OCI-LY3 (cell line): ENCODE measurements at regions not wholly inside any gene's neighbourhood (a gene's known extent, or its start where the extent isn't known, plus 50 kb on each side); places are given as distances from the start of the nearest gene placed in this dataset.

Experiments
- H2AFZ ChIP-seq: fragments of 200-600, 300-600 bp; shearing (Covaris generic); 2 replicates; pipeline ENCODE4 v1.6.0; 2014; ENCODE audit warnings: antibody characterized with exemption, low read depth, low read length
- H3K27ac ChIP-seq: fragments of 200-600, 300-600 bp; sonication (generic); 2 replicates; pipeline ENCODE4 v1.5.1; 2014; ENCODE audit warnings: mild to moderate bottlenecking, low read length, moderate library complexity, mixed read lengths
- H3K27me3 ChIP-seq: fragments of 200-600, 300-600 bp; sonication (generic); 2 replicates; pipeline ENCODE4 v1.6.1; 2014; ENCODE audit warnings: low read depth, low read length, mixed read lengths
- H3K36me3 ChIP-seq: fragments of 200-600, 300-600 bp; sonication (generic); replicated peaks from 2 replicates; pipeline ENCODE3; 2014; ENCODE audit warnings: low read depth, low read length, mixed read lengths
- H3K4me1 ChIP-seq: fragments of 300-600, 200-600 bp; sonication (generic); 2 replicates; pipeline ENCODE4 v1.6.1; 2014; ENCODE audit warnings: low read length, mixed read lengths
- H3K4me2 ChIP-seq: fragments of 200-600, 300-600 bp; sonication (generic); 2 replicates; pipeline ENCODE4 v1.6.1; 2014; ENCODE audit warnings: low read length, mixed read lengths
- H3K4me3 ChIP-seq: fragments of 300-600, 200-600 bp; sonication (generic); 2 replicates; pipeline ENCODE4 v1.5.1; 2014; ENCODE audit warnings: antibody characterized with exemption, mild to moderate bottlenecking, low read length, moderate library complexity
- H3K79me2 ChIP-seq: fragments of 300-600, 200-600 bp; shearing (Covaris generic); 2 replicates; pipeline ENCODE4 v1.6.1; 2014; ENCODE audit warnings: mild to moderate bottlenecking, low read length, mixed read lengths
- H3K9ac ChIP-seq: fragments of 300-600, 200-600 bp; shearing (Covaris generic); 2 replicates; pipeline ENCODE4 v1.6.0; 2014; ENCODE audit warnings: mild to moderate bottlenecking, low read length, moderate library complexity
- H3K9me3 ChIP-seq: fragments of 200-600, 300-600 bp; shearing (Covaris generic); 2 replicates; pipeline ENCODE4 v1.6.1; 2014; ENCODE audit warnings: low read length, mixed read lengths; ENCODE audit not compliant: insufficient read depth
- H4K20me1 ChIP-seq: fragments of 200-600, 300-600 bp; sonication (generic); 2 replicates; pipeline ENCODE4 v1.6.1; 2016; ENCODE audit warnings: low read length, mixed read lengths; ENCODE audit not compliant: insufficient read depth
- CTCF ChIP-seq: fragments of 200-600, 300-600 bp; sonication (generic); IDR thresholded peaks from 2 replicates; pipeline ENCODE4 v1.5.1; 2014; ENCODE audit warnings: antibody characterized with exemption, low read length, low read depth
- EZH2phosphoT487 ChIP-seq: fragments of 200-600 bp; shearing (Covaris generic); IDR thresholded peaks from 2 replicates; pipeline ENCODE4 v1.6.1; 2018; ENCODE audit warnings: antibody characterized with exemption, mixed run types, low read depth

DNA sequence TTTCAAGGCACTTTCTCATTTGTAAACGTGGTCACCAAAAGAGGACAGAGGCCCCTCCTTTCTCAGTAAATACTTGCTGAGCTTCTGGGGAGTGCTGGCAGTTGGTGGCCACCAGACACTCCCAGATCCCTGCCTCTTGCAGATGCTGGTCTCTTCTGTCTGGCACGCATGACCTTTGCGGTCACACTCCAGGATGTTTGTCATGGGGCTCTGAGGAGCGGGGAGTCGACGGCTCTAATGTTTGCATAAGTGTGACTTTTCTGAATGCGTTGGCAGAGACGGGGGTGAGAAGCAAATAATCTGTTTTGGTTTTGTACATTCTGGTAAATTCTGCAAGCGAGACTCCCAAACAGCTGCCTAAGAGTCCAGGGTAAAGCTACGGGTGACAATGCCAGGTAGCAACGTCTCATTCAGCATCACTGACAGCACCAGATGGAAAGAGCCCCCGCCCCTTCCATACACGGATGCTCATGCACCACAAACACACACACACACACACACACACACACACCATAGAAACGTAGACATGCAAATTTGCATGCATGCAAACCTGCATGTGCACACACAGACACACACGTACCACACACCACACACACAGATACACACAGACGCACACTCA lies 101.1 kb downstream of the YTHDF1 start:
- Histone ChIP-seq H3K79me2 (no peaks in the 10 kb centered on the region), H3K4me3 (no peak overlapping the region), H3K9ac (no peak overlapping the region), H2AFZ (no peak overlapping the region), H3K9me3 (peaks cover 3% of the 10 kb centered on the region; the same call in 1 of the 2 replicates), H3K27me3 (peaks cover 8% of the 10 kb centered on the region; the same call in 1 of the 2 replicates), H3K36me3 (no peaks in the 10 kb centered on the region), H3K4me2 (no peak overlapping the region), H4K20me1 (no peaks in the 10 kb centered on the region), H3K4me1 (no peaks in the 10 kb centered on the region), H3K27ac (no peak overlapping the region)
- TF ChIP-seq EZH2phosphoT487: no peak
- no peak for TF ChIP-seq CTCF

- H2AFZ ChIP-seq: no peak overlapping the region
- no peak overlapping the region for H3K9ac ChIP-seq
- no peaks in the 10 kb centered on the region for H3K4me1 ChIP-seq
- H3K4me3 ChIP-seq: no peak overlapping the region
- H3K27ac ChIP-seq: no peak overlapping the region
- no peaks in the 10 kb centered on the region for H4K20me1 ChIP-seq
- H3K9me3 ChIP-seq: peaks cover 3% of the 10 kb centered on the region; the same call in 1 of the 2 replicates
- H3K79me2 ChIP-seq: no peaks in the 10 kb centered on the region
- TF ChIP-seq CTCF: no peak
- H3K36me3 ChIP-seq: no peaks in the 10 kb centered on the region
- peaks cover 8% of the 10 kb centered on the region; the same call in 1 of the 2 replicates for H3K27me3 ChIP-seq
- no peak overlapping the region for H3K4me2 ChIP-seq
Measured at GRCh38 chr20:63114006-63114692, 101.8 kb downstream of the YTHDF1 start.

DNA sequence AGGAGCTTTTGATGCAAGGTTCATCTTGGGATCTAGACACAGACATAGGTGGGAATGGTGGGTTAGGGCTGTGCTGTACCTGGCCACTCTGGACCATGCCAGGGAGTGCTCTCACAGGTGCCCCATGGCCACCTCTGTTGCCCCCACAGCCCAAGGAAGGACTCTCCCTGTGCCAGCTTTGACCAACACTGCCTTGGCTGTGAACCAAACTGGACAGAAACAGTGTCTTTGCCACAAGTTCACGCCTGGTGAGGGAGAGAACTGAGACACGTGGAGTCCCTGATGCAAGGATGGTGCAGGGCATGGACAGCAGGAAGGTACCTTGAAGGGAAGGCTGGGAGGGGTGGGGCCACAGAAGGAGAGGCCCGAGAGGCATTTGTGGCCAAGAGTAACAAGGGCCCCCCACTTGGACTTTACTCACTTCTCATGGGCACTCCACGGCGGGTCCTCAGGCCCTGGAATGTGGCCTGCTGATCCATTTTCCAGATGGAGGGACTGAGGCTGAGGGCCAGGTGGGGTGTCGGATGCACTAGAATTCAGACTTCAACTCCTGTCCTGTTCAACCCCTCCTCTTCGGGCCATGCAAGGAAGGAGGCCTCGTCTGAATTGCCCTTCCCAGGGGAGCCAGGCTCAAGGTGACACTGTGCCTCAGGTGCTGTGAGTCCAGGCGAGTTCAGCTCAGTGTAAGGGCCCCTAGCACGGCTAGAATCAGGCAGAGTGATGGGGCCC lies 103.3 kb downstream of the YTHDF1 start:
- no peak for TF ChIP-seq CTCF
- no peak for TF ChIP-seq EZH2phosphoT487
- Histone ChIP-seq H3K9ac (no peak overlapping the region), H3K4me1 (no peaks in the 10 kb centered on the region), H3K36me3 (no peaks in the 10 kb centered on the region), H2AFZ (no peak overlapping the region), H3K27me3 (peaks cover 8% of the 10 kb centered on the region; the same call in 1 of the 2 replicates), H3K4me2 (no peak overlapping the region), H3K4me3 (no peak overlapping the region), H3K27ac (no peak overlapping the region), H3K79me2 (no peaks in the 10 kb centered on the region), H4K20me1 (no peaks in the 10 kb centered on the region), H3K9me3 (peaks cover 3% of the 10 kb centered on the region; the same call in 1 of the 2 replicates)

GRCh38 chr20:63108247-63108646 lies 101.5 kb upstream of the BHLHE23 start:
- no peaks in the 10 kb centered on the region for H3K4me1 ChIP-seq
- H3K4me2 ChIP-seq: no peak overlapping the region
- TF ChIP-seq EZH2phosphoT487: no peak
- TF ChIP-seq CTCF: no peak
- H3K36me3 ChIP-seq: no peaks in the 10 kb centered on the region
- H2AFZ ChIP-seq: no peak overlapping the region
- H3K27me3 ChIP-seq: peaks cover 8% of the 10 kb centered on the region; the same call in 1 of the 2 replicates
- H3K9me3 ChIP-seq: peaks cover 3% of the 10 kb centered on the region; the same call in 1 of the 2 replicates
- H3K9ac ChIP-seq: no peak overlapping the region
- H4K20me1 ChIP-seq: no peaks in the 10 kb centered on the region
- no peak overlapping the region for H3K27ac ChIP-seq
- H3K79me2 ChIP-seq: no peaks in the 10 kb centered on the region
- H3K4me3 ChIP-seq: no peak overlapping the region
